HG03378 (cell line): ENCODE measurements at regions not wholly inside any gene's neighbourhood (a gene's known extent, or its start where the extent isn't known, plus 50 kb on each side); places are given as distances from the start of the nearest gene placed in this dataset.

Source experiments
- ATAC-seq: cut with Tn5 transposase; IDR thresholded peaks from one replicate; pipeline ENCODE4 v1.9.1; 2021; ENCODE audit warnings: mild to moderate bottlenecking, moderate library complexity; ENCODE audit not compliant: unreplicated experiment

DNA sequence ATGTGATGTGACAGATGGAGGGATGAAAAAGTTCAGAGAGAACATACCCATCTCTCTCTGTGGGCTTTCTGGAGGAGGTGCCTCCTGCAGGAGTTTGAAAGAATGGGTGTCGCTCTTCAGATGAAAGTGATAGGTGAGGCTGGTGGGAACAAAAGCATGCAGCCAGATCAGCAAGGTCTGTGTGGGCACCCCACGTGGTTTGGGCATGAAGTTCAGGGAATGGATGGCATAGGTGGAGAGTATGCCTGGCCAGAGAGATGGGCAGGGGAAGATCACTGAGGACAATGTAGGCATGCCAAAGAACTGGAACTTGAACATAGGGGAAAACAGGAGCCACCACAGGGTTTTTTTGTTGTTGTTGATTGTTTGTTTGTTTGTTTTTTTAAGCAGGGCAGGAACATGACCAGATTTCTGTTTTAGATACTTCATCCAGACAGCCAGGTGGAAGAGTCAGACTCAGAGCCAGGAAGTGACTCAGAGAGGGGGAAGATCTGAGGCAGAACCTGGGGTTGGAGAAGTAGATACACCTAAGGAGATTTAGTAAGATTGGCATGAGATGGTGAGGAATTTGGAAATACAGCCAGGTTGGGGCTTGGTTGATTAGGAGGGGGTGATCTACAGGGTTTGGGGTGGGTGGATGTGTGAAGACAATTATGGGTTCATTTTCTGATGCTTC is 64.8 kb upstream of the CLSTN2 start:
- ATAC-seq = no peak

GRCh38 chr3:139868773-139869172 is 66.2 kb upstream of the CLSTN2 start:
- ATAC-seq = no peak

DNA sequence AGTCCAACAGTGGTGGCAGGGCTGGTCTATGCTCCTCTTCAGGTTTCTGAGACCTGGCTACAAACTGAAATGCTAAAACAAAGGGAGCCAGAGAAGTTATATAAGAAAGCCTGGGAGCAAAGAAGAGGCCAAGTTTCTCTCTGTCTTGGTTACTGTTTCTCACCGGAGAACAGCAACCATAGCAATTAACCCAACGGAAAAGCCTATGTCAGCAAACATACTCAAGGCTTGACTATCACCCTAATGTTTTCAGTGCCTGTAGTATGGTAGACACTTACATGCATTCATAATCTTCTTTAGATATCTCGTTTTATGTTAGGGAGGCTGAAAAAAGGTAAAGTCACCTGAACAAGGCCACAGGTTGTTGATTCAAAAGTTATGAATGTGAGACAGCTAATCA is 86.3 kb upstream of the CLSTN2 start:
- no peak for ATAC-seq

- no peak for ATAC-seq
These were observed 88.3 kb upstream of the CLSTN2 start for GRCh38 chr3:139846729-139847128.

- no peak for ATAC-seq
These were observed 95.3 kb upstream of the CLSTN2 start for GRCh38 chr3:139839659-139840058.

DNA sequence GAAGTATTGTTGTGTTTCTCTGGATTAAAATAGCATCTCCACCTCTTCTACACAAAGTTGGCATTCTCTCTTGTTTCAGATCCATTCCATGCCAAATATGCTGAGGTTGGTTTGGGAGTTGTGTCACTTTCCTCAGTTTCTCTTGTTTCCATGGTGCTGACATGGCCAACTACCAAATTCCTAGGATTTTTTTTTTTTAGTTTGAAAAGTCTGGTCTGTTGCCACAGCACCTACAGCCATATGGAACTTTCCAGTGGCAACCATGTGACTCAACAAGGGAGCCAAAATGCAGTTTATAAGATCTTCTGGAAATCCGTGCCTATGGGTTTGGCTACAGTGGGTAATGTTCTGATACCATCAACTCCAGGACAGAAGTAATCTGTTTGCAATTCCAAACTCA is 96.0 kb upstream of the CLSTN2 start:
- ATAC-seq = no peak

DNA sequence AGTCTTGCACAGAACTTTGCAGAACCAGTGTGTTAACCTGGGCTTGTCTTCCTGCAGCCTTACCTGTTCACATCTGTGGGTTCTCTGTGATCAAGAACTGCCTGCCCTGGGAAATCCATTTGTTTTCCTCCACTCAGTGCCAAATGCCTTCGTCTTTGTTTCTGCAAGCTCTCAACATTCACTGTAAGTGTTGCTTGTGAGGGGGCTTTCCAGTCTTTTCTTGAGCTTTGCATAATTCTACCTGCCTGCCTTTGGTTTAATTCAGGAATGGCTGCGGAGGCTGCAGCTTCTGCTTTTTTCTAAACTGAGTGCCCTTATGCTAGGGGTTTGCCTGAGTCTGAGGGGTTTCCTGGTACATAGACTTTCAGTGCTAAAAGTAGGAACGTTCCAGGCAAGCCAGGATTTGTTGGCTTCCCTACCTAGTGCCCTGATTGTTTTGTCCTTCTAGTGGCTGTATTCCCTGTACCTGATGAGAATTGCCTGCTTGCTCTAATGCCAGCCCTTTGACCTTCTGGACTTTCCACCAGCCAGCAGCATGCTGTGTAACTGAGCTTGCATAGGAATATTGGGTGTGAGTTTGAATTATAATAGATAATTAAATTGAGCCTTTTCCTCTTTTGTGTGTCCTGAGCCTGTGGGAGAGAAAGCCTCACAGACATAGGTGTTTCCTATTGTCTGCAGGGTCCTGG is 96.6 kb upstream of the CLSTN2 start:
- no peak for ATAC-seq

DNA sequence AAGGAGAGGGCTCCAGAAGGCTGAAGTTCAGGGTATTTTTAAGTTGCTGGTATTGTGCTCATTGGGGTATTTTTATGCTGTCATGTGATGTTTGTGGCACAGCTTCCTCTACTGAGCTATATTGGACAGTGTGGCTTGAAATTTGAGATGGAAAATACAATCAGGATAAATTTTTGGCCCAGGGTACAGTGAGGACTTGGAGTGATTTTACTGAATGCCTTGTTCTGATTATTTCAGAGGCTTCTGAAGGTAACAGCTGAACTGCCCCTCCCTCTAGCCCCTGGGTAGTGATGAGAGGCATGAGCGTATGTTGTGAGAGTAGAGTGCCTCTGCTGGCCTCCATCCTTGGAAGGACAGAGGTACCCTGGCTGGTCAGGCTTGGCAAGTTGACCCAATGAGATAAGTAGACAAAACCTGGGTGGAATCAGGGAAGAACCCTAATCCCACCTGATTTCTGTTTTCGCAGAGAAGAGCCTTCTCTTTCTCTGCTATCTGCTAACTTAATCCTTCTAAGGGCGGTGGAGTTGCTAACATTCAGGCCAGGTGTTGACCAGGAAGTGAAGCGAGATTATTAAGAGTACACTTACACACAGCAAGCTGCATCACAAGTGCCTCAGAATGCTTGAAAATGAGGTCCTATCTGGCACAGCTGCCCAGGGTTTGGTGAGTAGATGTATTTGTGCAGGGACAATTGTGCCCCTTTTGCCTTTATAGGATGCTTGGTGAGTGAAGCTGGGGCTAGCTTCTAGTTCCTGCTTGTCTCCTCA is 98.1 kb upstream of the CLSTN2 start:
- no peak for ATAC-seq

DNA sequence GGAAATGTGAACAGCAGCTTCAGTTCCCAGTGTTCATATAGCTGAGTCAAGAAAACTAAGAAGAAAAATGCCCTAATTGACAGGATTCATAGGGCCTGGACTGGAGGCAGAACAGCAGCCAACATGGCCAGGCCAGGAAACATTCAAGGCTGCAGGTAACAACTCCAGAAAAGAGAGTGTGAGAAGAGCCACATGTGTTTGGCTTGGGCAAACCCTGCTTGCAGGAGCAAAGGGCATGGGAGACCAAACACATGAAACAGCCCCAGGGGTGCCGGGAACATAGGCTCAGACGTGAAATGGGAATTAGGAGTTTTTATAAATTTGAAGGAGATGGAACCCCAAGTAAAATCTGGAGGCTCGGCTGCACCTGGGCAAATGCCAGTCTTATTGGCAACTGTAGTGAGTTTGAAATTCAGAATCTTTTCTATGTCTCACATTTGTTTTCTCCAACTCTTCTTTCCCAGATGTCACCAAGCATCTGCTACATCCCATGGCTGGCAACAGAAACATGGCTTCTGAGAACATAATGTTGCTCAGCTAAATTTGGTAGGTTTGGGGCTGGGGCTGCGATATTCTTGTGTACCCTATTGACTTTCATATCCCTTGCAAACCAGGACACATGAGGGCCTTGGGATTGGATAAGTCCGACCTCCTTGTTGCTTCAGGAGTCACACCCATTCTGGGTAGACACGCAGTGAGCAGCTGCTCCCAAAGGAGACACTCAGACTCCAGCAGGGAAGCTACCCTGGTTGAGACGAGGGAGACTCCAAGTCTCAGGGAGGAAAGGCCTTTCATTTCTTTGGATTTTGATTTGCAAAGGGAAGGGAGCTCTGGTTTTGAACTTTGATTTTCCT is 98.9 kb upstream of the CLSTN2 start:
- ATAC-seq = no peak

DNA sequence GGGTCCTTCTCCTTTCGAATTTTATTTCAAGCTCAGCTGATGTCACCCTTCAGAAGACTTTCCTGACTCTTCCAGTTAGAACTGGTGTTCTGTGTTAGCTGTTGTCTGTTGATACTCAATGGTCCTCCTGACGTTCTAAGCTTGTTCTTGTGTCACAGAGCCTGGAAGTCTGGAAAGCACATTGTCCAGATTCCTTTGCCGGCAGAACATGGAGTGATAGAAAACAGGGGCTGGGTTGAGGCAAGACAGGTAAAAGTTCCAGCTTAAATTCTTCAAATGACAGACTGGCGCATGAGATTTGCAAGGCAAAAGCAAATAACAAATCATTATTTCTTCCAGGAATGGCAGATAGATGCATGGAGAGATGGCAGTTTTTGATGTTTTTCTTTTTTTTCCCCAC is 102.0 kb upstream of the CLSTN2 start:
- no peak for ATAC-seq

DNA sequence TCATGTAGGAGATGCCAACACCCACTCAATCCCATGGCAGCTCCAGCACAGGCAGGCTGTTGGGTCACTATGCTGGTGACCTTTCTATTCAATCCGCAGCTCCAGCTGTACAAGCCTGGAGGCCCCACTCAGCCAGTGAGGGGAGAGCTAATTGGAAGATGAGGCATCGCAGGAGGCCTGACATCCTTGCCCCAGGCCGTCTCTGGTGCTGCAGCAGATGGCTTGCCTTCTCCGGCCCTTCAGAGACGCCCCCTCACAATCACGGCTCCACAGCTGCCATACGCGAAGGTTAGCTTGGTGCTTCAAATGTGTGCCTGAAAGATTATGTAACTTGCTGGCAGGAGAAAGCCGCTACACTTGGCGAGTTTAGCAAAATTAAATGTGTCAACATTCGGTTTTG is 104.2 kb upstream of the CLSTN2 start:
- no peak for ATAC-seq

DNA sequence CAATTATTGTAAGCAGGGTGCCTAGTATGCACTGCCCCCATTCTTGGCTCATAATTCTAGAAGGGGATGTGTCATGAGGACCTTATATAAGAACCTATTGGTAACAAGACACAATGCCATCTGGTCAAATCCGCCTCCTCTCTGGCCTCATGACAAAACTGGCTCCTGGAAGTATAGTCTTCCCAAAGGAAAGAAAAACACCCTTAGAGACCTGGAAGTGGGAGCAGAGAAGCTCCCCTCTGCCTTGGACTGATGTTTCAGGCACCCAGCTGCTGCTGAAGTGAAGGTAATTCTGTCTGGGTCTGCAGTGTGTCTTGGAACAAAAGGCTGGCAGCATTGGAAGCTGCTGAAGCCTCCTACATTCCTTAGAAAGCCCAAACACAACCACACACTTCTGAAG is 107.2 kb upstream of the CLSTN2 start:
- ATAC-seq = no peak

- no peak for ATAC-seq
These were observed 110.1 kb upstream of the CLSTN2 start for GRCh38 chr3:139824864-139825263.

GRCh38 chr3:139814646-139815045 is 120.3 kb upstream of the CLSTN2 start:
- ATAC-seq = no peak

GRCh38 chr3:139811331-139811730 is 123.7 kb upstream of the CLSTN2 start:
- ATAC-seq = no peak

- ATAC-seq = no peak
These were observed 126.8 kb upstream of the CLSTN2 start for GRCh38 chr3:139808201-139808600.

DNA sequence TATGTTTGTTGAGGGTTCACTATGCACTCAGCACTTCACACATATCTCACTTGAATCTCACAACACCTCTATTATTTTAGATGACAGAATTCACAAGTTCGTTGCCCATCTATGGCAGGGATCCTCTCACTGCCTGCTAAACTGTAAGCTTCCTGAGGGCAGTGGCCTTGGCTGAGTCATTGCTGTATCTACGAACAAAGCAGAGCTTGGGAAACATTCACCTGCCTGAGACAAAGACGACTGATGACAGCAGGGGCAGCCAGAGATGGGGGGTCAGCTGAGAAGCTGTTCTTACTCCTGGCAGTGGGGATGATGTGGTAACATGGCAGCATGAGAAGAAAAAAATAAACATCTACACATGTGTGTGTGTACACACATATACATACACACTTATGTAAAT is 125.5 kb upstream of the NMNAT3 start:
- no peak for ATAC-seq

DNA sequence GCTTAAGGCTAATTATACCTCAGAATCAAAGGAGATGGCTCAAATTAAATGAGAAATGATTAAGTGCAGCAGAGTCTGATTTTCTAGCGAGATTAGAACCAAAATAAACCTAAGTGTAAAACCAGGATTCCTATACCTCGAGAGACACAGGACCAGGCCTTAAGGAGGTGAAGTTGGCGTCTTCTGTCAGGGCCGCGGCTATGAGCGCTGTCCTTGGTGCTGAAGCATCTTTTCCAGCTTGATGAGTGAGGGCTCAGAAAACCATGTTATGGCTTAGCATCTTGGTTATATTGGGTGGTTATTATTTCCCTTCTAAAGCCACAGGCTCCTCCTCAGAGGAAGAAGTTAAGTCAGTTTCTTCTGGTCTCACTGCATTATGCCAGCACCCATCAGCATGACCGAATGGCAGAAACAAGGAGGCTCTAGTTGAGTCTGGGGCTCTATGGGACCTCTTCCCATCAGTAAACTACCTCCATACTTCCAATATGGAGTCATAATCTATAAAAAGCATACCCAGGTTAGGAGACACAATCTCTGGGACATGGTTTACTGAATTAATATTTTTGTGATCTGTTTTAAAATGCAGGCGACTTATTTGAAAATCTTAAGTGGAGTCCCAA is 120.1 kb upstream of the NMNAT3 start:
- no peak for ATAC-seq

DNA sequence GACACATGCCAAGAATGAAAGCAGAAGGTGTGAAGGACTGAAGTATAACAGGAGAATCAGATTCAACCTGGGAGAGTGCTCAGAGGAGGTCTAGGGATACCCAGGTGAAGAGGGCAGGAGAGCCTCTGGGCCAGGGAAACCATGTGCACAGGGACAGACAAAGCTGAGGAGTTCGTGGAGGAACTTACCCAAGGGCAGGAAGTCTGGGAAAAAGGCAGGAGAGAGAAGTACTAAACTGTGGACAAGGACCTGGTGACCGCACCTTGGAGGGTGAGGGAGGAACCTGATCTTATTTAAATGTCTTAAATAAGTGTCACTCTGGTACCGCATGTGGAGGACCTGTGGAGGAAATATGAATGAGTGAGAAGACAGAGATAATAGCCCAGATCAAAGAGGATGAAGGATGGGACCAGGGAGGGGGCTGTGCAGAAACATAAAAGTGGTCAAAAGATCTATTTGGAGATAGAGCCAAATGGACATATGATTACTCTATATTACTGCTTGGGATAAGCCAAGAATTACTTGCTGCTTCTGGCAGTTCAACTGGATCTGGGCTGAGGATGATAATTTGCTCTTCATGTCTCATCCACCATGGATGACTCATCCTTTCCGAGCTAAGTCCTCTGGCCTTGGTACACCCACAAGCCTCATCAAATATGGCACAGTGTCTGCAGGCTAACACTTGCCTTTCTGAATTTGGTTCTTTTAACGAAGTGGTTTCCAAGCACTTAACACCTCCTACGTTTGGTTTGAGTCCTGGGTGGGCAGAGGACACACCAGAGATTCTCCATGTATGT is 116.9 kb upstream of the NMNAT3 start:
- no peak for ATAC-seq

GRCh38 chr3:139793408-139793807 is 115.6 kb upstream of the NMNAT3 start:
- no peak for ATAC-seq
